HG03025 (cell line): ENCODE measurements at regions not wholly inside any gene's neighbourhood (a gene's known extent, or its start where the extent isn't known, plus 50 kb on each side); places are given as distances from the start of the nearest gene placed in this dataset.

Source experiments
- ATAC-seq: cut with Tn5 transposase; IDR thresholded peaks from one replicate; pipeline ENCODE4 v1.9.1; 2021; ENCODE audit warnings: mild to moderate bottlenecking, moderate library complexity; ENCODE audit not compliant: unreplicated experiment, low FRiP score

- no peak for ATAC-seq
These were observed 100.9 kb downstream of the SAMD9 start for GRCh38 chr7:93016681-93017381.

- no peak for ATAC-seq
These were observed 101.8 kb downstream of the SAMD9 start for GRCh38 chr7:93015779-93016481.

- no peak for ATAC-seq
These were observed 102.5 kb downstream of the SAMD9 start for GRCh38 chr7:93015101-93015778.

GRCh38 chr7:93014410-93014809 is 103.4 kb downstream of the SAMD9 start:
- ATAC-seq: no peak

- no peak for ATAC-seq
These were observed 104.2 kb downstream of the SAMD9 start for GRCh38 chr7:93013446-93014061.

GRCh38 chr7:93011351-93012294 is 106.2 kb downstream of the SAMD9 start:
- ATAC-seq: no peak

- ATAC-seq: no peak
These were observed 108.9 kb downstream of the SAMD9 start for GRCh38 chr7:93008833-93009232.

GRCh38 chr7:93006480-93007095 is 111.2 kb downstream of the SAMD9 start:
- ATAC-seq: no peak

GRCh38 chr7:93004906-93005305 is 112.9 kb downstream of the SAMD9 start:
- ATAC-seq: no peak

GRCh38 chr7:92997719-92998118 is 120.1 kb downstream of the SAMD9 start:
- ATAC-seq: no peak

- no peak for ATAC-seq
These were observed 120.6 kb downstream of the SAMD9 start for GRCh38 chr7:92997152-92997551.

- ATAC-seq: no peak
These were observed 122.9 kb downstream of the SAMD9 start for GRCh38 chr7:92994901-92995300.

GRCh38 chr7:92992932-92993331 is 124.8 kb downstream of the SAMD9 start:
- ATAC-seq: no peak

- no peak for ATAC-seq
These were observed 125.3 kb downstream of the SAMD9 start for GRCh38 chr7:92992483-92992882.

GRCh38 chr7:92991190-92991589 is 126.6 kb downstream of the SAMD9 start:
- ATAC-seq: no peak

- ATAC-seq: no peak
These were observed 128.7 kb downstream of the SAMD9 start for GRCh38 chr7:92988941-92989545.

- no peak for ATAC-seq
These were observed 129.7 kb downstream of the SAMD9 start for GRCh38 chr7:92988051-92988450.

GRCh38 chr7:92987538-92987937 is 130.2 kb downstream of the SAMD9 start:
- no peak for ATAC-seq

- ATAC-seq: no peak
These were observed 130.7 kb downstream of the SAMD9 start for GRCh38 chr7:92987095-92987494.
